Head of caudate nucleus (tissue), 42 donors: ENCODE measurements at regions not wholly inside any gene's neighbourhood (a gene's known extent, or its start where the extent isn't known, plus 50 kb on each side); places are given as distances from the start of the nearest gene placed in this dataset.

ENCODE experiments used
- DNase-seq, 42 donors: peaks; one replicate each; pipeline versions ENCODE4 v3.0.0 to v3.0.0-alpha.2; 2020 to 2021; ENCODE audit warnings: mixed read lengths in 7 of 42
- intact Hi-C: fragments of 100-400 bp; cut with DNase I; formaldehyde crosslinking; loops from one replicate; pipeline ENCODE4 v1.15.0; 2022

GRCh38 chr5:89904442-89904841 lies 505.1 kb downstream of the CETN3 start:
- DNase-seq, result no peak
- intact Hi-C loops, result no loop called here

GRCh38 chr5:89901983-89902382 lies 507.6 kb downstream of the CETN3 start:
- intact Hi-C loops, result no loop called here
- DNase-seq, result peak in 12 of 42 donors; percentile 1 to 36 (median 11)

GRCh38 chr5:89901346-89901745 lies 508.2 kb downstream of the CETN3 start:
- no peak for DNase-seq
- intact Hi-C loops, result no loop called here

- intact Hi-C loops, result no loop called here
Measured at GRCh38 chr5:89900346-89900745, 509.2 kb downstream of the CETN3 start.

GRCh38 chr5:89899559-89899958 lies 510.0 kb downstream of the CETN3 start:
- no peak for DNase-seq
- intact Hi-C loops, result no loop called here

More at GRCh38 chr5:89900346-89900745, 509.2 kb downstream of the CETN3 start:
- no peak for DNase-seq

GRCh38 chr5:89893546-89893945 lies 516.0 kb downstream of the CETN3 start:
- intact Hi-C loops, result no loop called here
- DNase-seq, result no peak

- DNase-seq, result no peak
- intact Hi-C loops, result no loop called here
Measured at GRCh38 chr5:89885670-89886069, 523.9 kb downstream of the CETN3 start.

- intact Hi-C loops, result no loop called here
- no peak for DNase-seq
Measured at GRCh38 chr5:89883967-89884366, 525.6 kb downstream of the CETN3 start.

GRCh38 chr5:89878140-89879132 lies 531.1 kb downstream of the CETN3 start:
- intact Hi-C loops, result no loop called here
- DNase-seq, result no peak

GRCh38 chr5:89871906-89872305 lies 537.6 kb downstream of the CETN3 start:
- no peak for DNase-seq
- intact Hi-C loops, result no loop called here

- no peak for DNase-seq
- intact Hi-C loops, result no loop called here
Measured at GRCh38 chr5:89869346-89869745, 540.2 kb downstream of the CETN3 start.

- DNase-seq, result no peak
- intact Hi-C loops, result no loop called here
Measured at GRCh38 chr5:89866410-89866809, 543.1 kb downstream of the CETN3 start.

- intact Hi-C loops, result no loop called here
- DNase-seq, result no peak
Measured at GRCh38 chr5:89864941-89865340, 544.6 kb downstream of the CETN3 start.

- intact Hi-C loops, result no loop called here
- DNase-seq, result no peak
Measured at GRCh38 chr5:89857790-89858189, 551.8 kb downstream of the CETN3 start.

- no peak for DNase-seq
- intact Hi-C loops, result no loop called here
Measured at GRCh38 chr5:89855417-89855816, 554.1 kb downstream of the CETN3 start.

GRCh38 chr5:89851911-89852310 lies 557.6 kb downstream of the CETN3 start:
- no peak for DNase-seq
- intact Hi-C loops, result no loop called here

GRCh38 chr5:89850513-89850865 lies 559.1 kb downstream of the CETN3 start:
- DNase-seq, result no peak
- intact Hi-C loops, result no loop called here

GRCh38 chr5:89849830-89850512 lies 559.6 kb downstream of the CETN3 start:
- no peak for DNase-seq
- intact Hi-C loops, result no loop called here

- intact Hi-C loops, result no loop called here
- DNase-seq, result peak in 11 of 42 donors; percentile 4 to 54 (median 31)
Measured at GRCh38 chr5:89847743-89848142, 561.8 kb downstream of the CETN3 start.

- no peak for DNase-seq
- intact Hi-C loops, result no loop called here
Measured at GRCh38 chr5:89844548-89844947, 565.0 kb downstream of the CETN3 start.
